ENCODE measurements at regions not wholly inside any gene's neighbourhood (a gene's known extent, or its start where the extent isn't known, plus 50 kb on each side); places are given as distances from the start of the nearest gene placed in this dataset.

GRCh38 chr7:68689087-68689433, 909.2 kb upstream of the AUTS2 start:
- Histone ChIP-seq H3K4me3 (ENCODE audit: low read depth, low read length) (no peak overlapping the region), H3K36me3 (ENCODE audit: control insufficient read depth in 2 of 2, insufficient read depth in 1 of 2, low read length in 2 of 2) (no peaks in the 10 kb centered on the region), H3K27ac (ENCODE audit: extremely low read depth, low read depth, low read length) (no peak overlapping the region), H3K4me1 (ENCODE audit: control insufficient read depth, insufficient read depth, low read length) (no peaks in the 10 kb centered on the region), H3K9me3 (ENCODE audit: control insufficient read depth, insufficient read depth, low read depth, low read length) (no peaks in the 10 kb centered on the region)
- TF ChIP-seq, protein P1, sequence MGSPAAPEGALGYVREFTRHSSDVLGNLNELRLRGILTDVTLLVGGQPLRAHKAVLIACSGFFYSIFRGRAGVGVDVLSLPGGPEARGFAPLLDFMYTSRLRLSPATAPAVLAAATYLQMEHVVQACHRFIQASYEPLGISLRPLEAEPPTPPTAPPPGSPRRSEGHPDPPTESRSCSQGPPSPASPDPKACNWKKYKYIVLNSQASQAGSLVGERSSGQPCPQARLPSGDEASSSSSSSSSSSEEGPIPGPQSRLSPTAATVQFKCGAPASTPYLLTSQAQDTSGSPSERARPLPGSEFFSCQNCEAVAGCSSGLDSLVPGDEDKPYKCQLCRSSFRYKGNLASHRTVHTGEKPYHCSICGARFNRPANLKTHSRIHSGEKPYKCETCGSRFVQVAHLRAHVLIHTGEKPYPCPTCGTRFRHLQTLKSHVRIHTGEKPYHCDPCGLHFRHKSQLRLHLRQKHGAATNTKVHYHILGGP (tag by site-specific recombination; IDR thresholded peaks at IDR 0.05), result no peak
- TF ChIP-seq KLF16 (tag by site-specific recombination; IDR thresholded peaks at IDR 0.05) (no peak), ZNF544 (tag by site-specific recombination; IDR thresholded peaks at IDR 0.05) (no peak), ZSCAN5A (tag by site-specific recombination; IDR thresholded peaks at IDR 0.05) (no peak), ZNF354C (tag by site-specific recombination; IDR thresholded peaks at IDR 0.05; ENCODE audit: borderline replicate concordance, low read depth) (no peak), ZNF311 (tag by site-specific recombination; IDR thresholded peaks at IDR 0.05; ENCODE audit: borderline replicate concordance) (no peak), OVOL3 (tag by site-specific recombination; IDR thresholded peaks at IDR 0.05) (no peak), SCRT1 (tag by site-specific recombination; IDR thresholded peaks at IDR 0.05; ENCODE audit: borderline replicate concordance) (no peak), ZNF132 (tag by site-specific recombination; IDR thresholded peaks at IDR 0.05; ENCODE audit: borderline replicate concordance) (no peak)
- ChIA-PET CTCF (no interaction called here), POLR2A (no interaction called here)

- no peak overlapping the region for H3K27ac ChIP-seq (ENCODE audit: extremely low read depth, low read depth, low read length)
- TF ChIP-seq, protein P2, sequence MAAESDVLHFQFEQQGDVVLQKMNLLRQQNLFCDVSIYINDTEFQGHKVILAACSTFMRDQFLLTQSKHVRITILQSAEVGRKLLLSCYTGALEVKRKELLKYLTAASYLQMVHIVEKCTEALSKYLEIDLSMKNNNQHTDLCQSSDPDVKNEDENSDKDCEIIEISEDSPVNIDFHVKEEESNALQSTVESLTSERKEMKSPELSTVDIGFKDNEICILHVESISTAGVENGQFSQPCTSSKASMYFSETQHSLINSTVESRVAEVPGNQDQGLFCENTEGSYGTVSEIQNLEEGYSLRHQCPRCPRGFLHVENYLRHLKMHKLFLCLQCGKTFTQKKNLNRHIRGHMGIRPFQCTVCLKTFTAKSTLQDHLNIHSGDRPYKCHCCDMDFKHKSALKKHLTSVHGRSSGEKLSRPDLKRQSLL (tag by site-specific recombination; IDR thresholded peaks at IDR 0.05), result no peak
- no peak for TF ChIP-seq ZNF624 (tag by site-specific recombination; IDR thresholded peaks at IDR 0.05)
- TF ChIP-seq ZNF133 (tag by site-specific recombination; IDR thresholded peaks at IDR 0.05), result no peak
- TF ChIP-seq ZNF19 (tag by site-specific recombination; IDR thresholded peaks at IDR 0.05; ENCODE audit: low read depth), result no peak
- TF ChIP-seq ZNF184 (tag by site-specific recombination; IDR thresholded peaks at IDR 0.05), result no peak
- TF ChIP-seq, protein P3, sequence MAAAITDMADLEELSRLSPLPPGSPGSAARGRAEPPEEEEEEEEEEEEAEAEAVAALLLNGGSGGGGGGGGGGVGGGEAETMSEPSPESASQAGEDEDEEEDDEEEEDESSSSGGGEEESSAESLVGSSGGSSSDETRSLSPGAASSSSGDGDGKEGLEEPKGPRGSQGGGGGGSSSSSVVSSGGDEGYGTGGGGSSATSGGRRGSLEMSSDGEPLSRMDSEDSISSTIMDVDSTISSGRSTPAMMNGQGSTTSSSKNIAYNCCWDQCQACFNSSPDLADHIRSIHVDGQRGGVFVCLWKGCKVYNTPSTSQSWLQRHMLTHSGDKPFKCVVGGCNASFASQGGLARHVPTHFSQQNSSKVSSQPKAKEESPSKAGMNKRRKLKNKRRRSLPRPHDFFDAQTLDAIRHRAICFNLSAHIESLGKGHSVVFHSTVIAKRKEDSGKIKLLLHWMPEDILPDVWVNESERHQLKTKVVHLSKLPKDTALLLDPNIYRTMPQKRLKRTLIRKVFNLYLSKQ (tag by site-specific recombination; IDR thresholded peaks at IDR 0.05; ENCODE audit: borderline replicate concordance), result no peak
- TF ChIP-seq ZNF426 (tag by site-specific recombination; IDR thresholded peaks at IDR 0.05), result no peak
- TF ChIP-seq ZFP37 (tag by site-specific recombination; IDR thresholded peaks at IDR 0.05), result no peak
- no peak for TF ChIP-seq ZNF2 (tag by site-specific recombination; IDR thresholded peaks at IDR 0.05)
- H3K4me3 ChIP-seq (ENCODE audit: low read depth, low read length), result no peak overlapping the region
- ChIA-PET POLR2A (no interaction called here), CTCF (no interaction called here)
- H3K4me1 ChIP-seq (ENCODE audit: control insufficient read depth, insufficient read depth, low read length), result no peaks in the 10 kb centered on the region
- H3K9me3 ChIP-seq (ENCODE audit: control insufficient read depth, insufficient read depth, low read depth, low read length), result no peaks in the 10 kb centered on the region
- no peaks in the 10 kb centered on the region for H3K36me3 ChIP-seq (ENCODE audit: control insufficient read depth in 2 of 2, insufficient read depth in 1 of 2, low read length in 2 of 2)
These were observed 906.7 kb upstream of the AUTS2 start for GRCh38 chr7:68691261-68692216.

All from HEK293 (cell line).